Neural progenitor cell (in vitro differentiated cells): ENCODE measurements at regions not wholly inside any gene's neighbourhood (a gene's known extent, or its start where the extent isn't known, plus 50 kb on each side); places are given as distances from the start of the nearest gene placed in this dataset.

Experiments
- EZH2 ChIP-seq: fragments of 200-600 bp; sonication (generic); IDR thresholded peaks from 2 replicates; pipeline ENCODE4 v1.6.1; 2017; ENCODE audit warnings: antibody characterized with exemption, mild to moderate bottlenecking, moderate library complexity
- EZH2phosphoT487 ChIP-seq: fragments of 200-600 bp; sonication (generic); IDR thresholded peaks from 2 replicates; pipeline ENCODE4 v1.6.1; 2017; ENCODE audit warnings: antibody characterized with exemption
- TF ChIP-seq, protein P1 (sequence below): fragments of 200-600 bp; sonication (generic); IDR thresholded peaks from 2 replicates; pipeline ENCODE4 v1.5.1; 2017; ENCODE audit warnings: antibody characterized with exemption, mild to moderate bottlenecking

DNA sequence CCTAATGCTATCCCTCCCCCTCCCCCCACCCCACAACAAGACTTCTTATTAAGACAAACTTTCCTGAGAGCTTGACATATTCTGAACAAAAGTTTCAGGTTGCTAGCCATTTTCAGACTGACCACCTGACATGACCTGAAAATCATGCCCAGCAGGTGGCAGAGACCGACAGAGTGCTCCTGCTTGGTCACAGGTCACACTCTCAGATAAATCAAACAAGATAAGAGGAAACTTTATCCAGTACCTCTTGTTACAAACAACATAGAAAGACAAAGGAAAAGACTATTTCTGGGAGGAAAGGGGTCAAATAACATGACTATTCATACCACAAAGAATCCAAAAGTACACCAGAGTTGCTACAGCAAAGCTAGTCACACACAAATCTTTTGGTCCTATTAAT, 107.4 kb downstream of the TMEM200C start:
- TF ChIP-seq, protein P1, sequence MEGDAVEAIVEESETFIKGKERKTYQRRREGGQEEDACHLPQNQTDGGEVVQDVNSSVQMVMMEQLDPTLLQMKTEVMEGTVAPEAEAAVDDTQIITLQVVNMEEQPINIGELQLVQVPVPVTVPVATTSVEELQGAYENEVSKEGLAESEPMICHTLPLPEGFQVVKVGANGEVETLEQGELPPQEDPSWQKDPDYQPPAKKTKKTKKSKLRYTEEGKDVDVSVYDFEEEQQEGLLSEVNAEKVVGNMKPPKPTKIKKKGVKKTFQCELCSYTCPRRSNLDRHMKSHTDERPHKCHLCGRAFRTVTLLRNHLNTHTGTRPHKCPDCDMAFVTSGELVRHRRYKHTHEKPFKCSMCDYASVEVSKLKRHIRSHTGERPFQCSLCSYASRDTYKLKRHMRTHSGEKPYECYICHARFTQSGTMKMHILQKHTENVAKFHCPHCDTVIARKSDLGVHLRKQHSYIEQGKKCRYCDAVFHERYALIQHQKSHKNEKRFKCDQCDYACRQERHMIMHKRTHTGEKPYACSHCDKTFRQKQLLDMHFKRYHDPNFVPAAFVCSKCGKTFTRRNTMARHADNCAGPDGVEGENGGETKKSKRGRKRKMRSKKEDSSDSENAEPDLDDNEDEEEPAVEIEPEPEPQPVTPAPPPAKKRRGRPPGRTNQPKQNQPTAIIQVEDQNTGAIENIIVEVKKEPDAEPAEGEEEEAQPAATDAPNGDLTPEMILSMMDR = no peak
- no peak for TF ChIP-seq EZH2phosphoT487
- TF ChIP-seq EZH2 = no peak
